ENCODE measurements at regions not wholly inside any gene's neighbourhood (a gene's known extent, or its start where the extent isn't known, plus 50 kb on each side); places are given as distances from the start of the nearest gene placed in this dataset.

- Histone ChIP-seq H3K4me1 (ENCODE audit: control insufficient read depth in 1 of 2, insufficient read depth in 2 of 2, low read length in 2 of 2) (no peaks in the 10 kb centered on the region), H3K18ac (ENCODE audit: low read length) (no peak overlapping the region), H2AK5ac (ENCODE audit: low read length) (no peak overlapping the region), H3K14ac (ENCODE audit: low read length) (no peak overlapping the region), H3K9me3 (ENCODE audit: insufficient read depth, low read depth, low read length) (no peaks in the 10 kb centered on the region), H3K9ac (ENCODE audit: low read length) (no peak overlapping the region), H3K4me3 (ENCODE audit: low read depth, low read length) (no peak overlapping the region), H4K8ac (ENCODE audit: low read depth, low read length) (no peak overlapping the region), H3K27ac (ENCODE audit: low read depth, low read length) (no peak overlapping the region), H3K79me1 (ENCODE audit: low read length) (no peaks in the 10 kb centered on the region), H2BK12ac (ENCODE audit: low read length) (no peak overlapping the region), H3K23ac (ENCODE audit: low read length) (no peak overlapping the region), H2AFZ (ENCODE audit: insufficient read depth, low read length, poor library complexity) (no peak overlapping the region), H3K4me2 (ENCODE audit: low read length) (no peak overlapping the region), H3K4ac (ENCODE audit: low read depth, low read length) (no peak overlapping the region), H3K36me3 (ENCODE audit: control insufficient read depth in 1 of 2, insufficient read depth in 2 of 2, low read length in 2 of 2) (no peaks in the 10 kb centered on the region), H2BK120ac (ENCODE audit: insufficient read depth, low read length, poor library complexity) (no peak overlapping the region), H2BK5ac (ENCODE audit: low read depth, low read length, poor library complexity) (no peak overlapping the region), H4K12ac (ENCODE audit: low read depth, low read length) (no peak overlapping the region), H3K79me2 (ENCODE audit: control insufficient read depth, insufficient read depth, low read length, poor library complexity) (no peaks in the 10 kb centered on the region), H4K91ac (ENCODE audit: low read depth, low read length) (no peak overlapping the region), H3K27me3 (ENCODE audit: insufficient read depth, low read length) (no peaks in the 10 kb centered on the region)
- DNase-seq: no peak
- WGBS (ENCODE audit: extremely low coverage, insufficient coverage, insufficient read length): no CpG with 5 or more reads among the region's 2 CpGs
These were observed 831.5 kb downstream of the MAT2B start for GRCh38 chr5:164336906-164337305.

DNA sequence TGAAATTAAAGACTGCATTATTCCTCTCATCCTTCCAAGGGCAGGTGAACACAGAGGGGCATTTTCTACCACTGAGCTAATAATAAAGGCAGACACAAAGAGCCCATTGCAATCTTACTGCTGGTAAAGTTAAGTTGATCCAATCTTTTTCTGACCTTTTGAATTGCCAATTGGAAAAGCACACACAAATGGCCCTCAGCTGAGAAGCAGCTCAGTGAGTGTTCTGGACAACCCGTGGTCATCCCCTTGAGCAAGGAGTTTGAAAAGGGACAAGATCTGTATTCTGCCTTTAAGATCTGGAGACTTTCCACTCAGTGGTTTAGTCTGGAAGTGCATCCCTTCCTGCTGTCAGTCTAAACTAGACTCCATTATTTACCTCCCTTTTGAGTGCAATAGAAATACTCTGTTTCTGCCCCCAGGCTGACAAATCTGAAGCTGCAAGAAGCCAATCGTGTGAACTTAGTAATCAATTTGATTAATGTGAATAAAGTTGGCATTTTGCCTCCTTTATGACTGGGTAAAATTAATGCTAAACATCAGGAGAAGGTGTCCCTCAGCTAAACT lies 835.7 kb downstream of the MAT2B start:
- H3K79me2 ChIP-seq (ENCODE audit: control insufficient read depth, insufficient read depth, low read length, poor library complexity): no peaks in the 10 kb centered on the region
- no CpG with 5 or more reads among the region's 2 CpGs for WGBS (ENCODE audit: extremely low coverage, insufficient coverage, insufficient read length)

GRCh38 chr5:164345173-164345849 lies 839.9 kb downstream of the MAT2B start:
- no peak overlapping the region for H3K27ac ChIP-seq (ENCODE audit: low read depth, low read length)
- no peak overlapping the region for H2BK5ac ChIP-seq (ENCODE audit: low read depth, low read length, poor library complexity)
- no peak overlapping the region for H3K4ac ChIP-seq (ENCODE audit: low read depth, low read length)
- no peak overlapping the region for H3K4me3 ChIP-seq (ENCODE audit: low read depth, low read length)
- H4K8ac ChIP-seq (ENCODE audit: low read depth, low read length): no peak overlapping the region
- no peak overlapping the region for H2AK5ac ChIP-seq (ENCODE audit: low read length)
- H3K4me1 ChIP-seq (ENCODE audit: control insufficient read depth in 1 of 2, insufficient read depth in 2 of 2, low read length in 2 of 2): no peaks in the 10 kb centered on the region
- H4K91ac ChIP-seq (ENCODE audit: low read depth, low read length): no peak overlapping the region
- H3K4me2 ChIP-seq (ENCODE audit: low read length): no peak overlapping the region
- no peaks in the 10 kb centered on the region for H3K9me3 ChIP-seq (ENCODE audit: insufficient read depth, low read depth, low read length)
- H3K36me3 ChIP-seq (ENCODE audit: control insufficient read depth in 1 of 2, insufficient read depth in 2 of 2, low read length in 2 of 2): no peaks in the 10 kb centered on the region
- no peak overlapping the region for H2BK12ac ChIP-seq (ENCODE audit: low read length)
- no peak for DNase-seq
- no peak overlapping the region for H3K23ac ChIP-seq (ENCODE audit: low read length)
- H3K79me1 ChIP-seq (ENCODE audit: low read length): no peaks in the 10 kb centered on the region
- H2BK120ac ChIP-seq (ENCODE audit: insufficient read depth, low read length, poor library complexity): no peak overlapping the region
- WGBS (ENCODE audit: extremely low coverage, insufficient coverage, insufficient read length): no CpG with 5 or more reads among the region's 4 CpGs
- H3K79me2 ChIP-seq (ENCODE audit: control insufficient read depth, insufficient read depth, low read length, poor library complexity): no peaks in the 10 kb centered on the region
- H3K14ac ChIP-seq (ENCODE audit: low read length): no peak overlapping the region
- H3K27me3 ChIP-seq (ENCODE audit: insufficient read depth, low read length): no peaks in the 10 kb centered on the region
- H4K12ac ChIP-seq (ENCODE audit: low read depth, low read length): no peak overlapping the region
- H3K9ac ChIP-seq (ENCODE audit: low read length): no peak overlapping the region
- H3K18ac ChIP-seq (ENCODE audit: low read length): no peak overlapping the region
- no peak overlapping the region for H2AFZ ChIP-seq (ENCODE audit: insufficient read depth, low read length, poor library complexity)

More for the DNA sequence above, 835.7 kb downstream of the MAT2B start:
- Histone ChIP-seq H3K9ac (ENCODE audit: low read length) (no peak overlapping the region), H3K23ac (ENCODE audit: low read length) (no peak overlapping the region), H4K8ac (ENCODE audit: low read depth, low read length) (no peak overlapping the region), H3K79me1 (ENCODE audit: low read length) (no peaks in the 10 kb centered on the region), H3K27ac (ENCODE audit: low read depth, low read length) (no peak overlapping the region), H3K4ac (ENCODE audit: low read depth, low read length) (no peak overlapping the region), H2AFZ (ENCODE audit: insufficient read depth, low read length, poor library complexity) (no peak overlapping the region), H4K91ac (ENCODE audit: low read depth, low read length) (no peak overlapping the region), H3K18ac (ENCODE audit: low read length) (no peak overlapping the region), H4K12ac (ENCODE audit: low read depth, low read length) (no peak overlapping the region), H3K4me2 (ENCODE audit: low read length) (no peak overlapping the region), H3K27me3 (ENCODE audit: insufficient read depth, low read length) (no peaks in the 10 kb centered on the region), H3K4me1 (ENCODE audit: control insufficient read depth in 1 of 2, insufficient read depth in 2 of 2, low read length in 2 of 2) (no peaks in the 10 kb centered on the region), H2BK5ac (ENCODE audit: low read depth, low read length, poor library complexity) (no peak overlapping the region), H3K14ac (ENCODE audit: low read length) (no peak overlapping the region), H2AK5ac (ENCODE audit: low read length) (no peak overlapping the region), H2BK120ac (ENCODE audit: insufficient read depth, low read length, poor library complexity) (no peak overlapping the region), H3K4me3 (ENCODE audit: low read depth, low read length) (no peak overlapping the region), H2BK12ac (ENCODE audit: low read length) (no peak overlapping the region), H3K36me3 (ENCODE audit: control insufficient read depth in 1 of 2, insufficient read depth in 2 of 2, low read length in 2 of 2) (no peaks in the 10 kb centered on the region), H3K9me3 (ENCODE audit: insufficient read depth, low read depth, low read length) (no peaks in the 10 kb centered on the region)
- no peak for DNase-seq

GRCh38 chr5:164345853-164346252 lies 840.4 kb downstream of the MAT2B start:
- no peak overlapping the region for H4K8ac ChIP-seq (ENCODE audit: low read depth, low read length)
- H3K18ac ChIP-seq (ENCODE audit: low read length): no peak overlapping the region
- WGBS (ENCODE audit: extremely low coverage, insufficient coverage, insufficient read length): no CpG with 5 or more reads among the region's 3 CpGs
- H3K4me1 ChIP-seq (ENCODE audit: control insufficient read depth in 1 of 2, insufficient read depth in 2 of 2, low read length in 2 of 2): no peaks in the 10 kb centered on the region
- H3K4me2 ChIP-seq (ENCODE audit: low read length): no peak overlapping the region
- H4K12ac ChIP-seq (ENCODE audit: low read depth, low read length): no peak overlapping the region
- H3K14ac ChIP-seq (ENCODE audit: low read length): no peak overlapping the region
- H3K4me3 ChIP-seq (ENCODE audit: low read depth, low read length): no peak overlapping the region
- no peak overlapping the region for H2BK120ac ChIP-seq (ENCODE audit: insufficient read depth, low read length, poor library complexity)
- no peaks in the 10 kb centered on the region for H3K36me3 ChIP-seq (ENCODE audit: control insufficient read depth in 1 of 2, insufficient read depth in 2 of 2, low read length in 2 of 2)
- no peak overlapping the region for H2AFZ ChIP-seq (ENCODE audit: insufficient read depth, low read length, poor library complexity)
- H3K9me3 ChIP-seq (ENCODE audit: insufficient read depth, low read depth, low read length): no peaks in the 10 kb centered on the region
- no peak overlapping the region for H3K9ac ChIP-seq (ENCODE audit: low read length)
- H2BK5ac ChIP-seq (ENCODE audit: low read depth, low read length, poor library complexity): no peak overlapping the region
- DNase-seq: no peak
- H2BK12ac ChIP-seq (ENCODE audit: low read length): no peak overlapping the region
- no peak overlapping the region for H3K27ac ChIP-seq (ENCODE audit: low read depth, low read length)
- H3K23ac ChIP-seq (ENCODE audit: low read length): no peak overlapping the region
- no peaks in the 10 kb centered on the region for H3K27me3 ChIP-seq (ENCODE audit: insufficient read depth, low read length)
- no peak overlapping the region for H2AK5ac ChIP-seq (ENCODE audit: low read length)
- no peak overlapping the region for H4K91ac ChIP-seq (ENCODE audit: low read depth, low read length)
- no peaks in the 10 kb centered on the region for H3K79me1 ChIP-seq (ENCODE audit: low read length)
- H3K79me2 ChIP-seq (ENCODE audit: control insufficient read depth, insufficient read depth, low read length, poor library complexity): no peaks in the 10 kb centered on the region
- no peak overlapping the region for H3K4ac ChIP-seq (ENCODE audit: low read depth, low read length)

Measured in trophoblast cell (in vitro differentiated cells and primary cell).